ENCODE measurements at regions not wholly inside any gene's neighbourhood (a gene's known extent, or its start where the extent isn't known, plus 50 kb on each side); places are given as distances from the start of the nearest gene placed in this dataset.

- TF ChIP-seq CTCF (IDR thresholded peaks at IDR 0.05; ENCODE audit: low read depth, low read length, poor library complexity, severe bottlenecking) (no peak), EZH2phosphoT487 (IDR thresholded peaks at IDR 0.05; ENCODE audit: borderline replicate concordance, low read length) (no peak)
These were observed 370.9 kb upstream of the HS3ST5 start for GRCh38 chr6:114713690-114714089.
